ENCODE measurements at regions not wholly inside any gene's neighbourhood (a gene's known extent, or its start where the extent isn't known, plus 50 kb on each side); places are given as distances from the start of the nearest gene placed in this dataset.

- TF ChIP-seq POLR2AphosphoS5 (IDR thresholded peaks at IDR 0.05) (no peak), POLR2A (IDR thresholded peaks at IDR 0.05) (no peak), CTCF (IDR thresholded peaks at IDR 0.05) (no peak)
- no peaks in the 10 kb centered on the region for H3K27me3 ChIP-seq
- no peaks in the 10 kb centered on the region for H3K36me3 ChIP-seq
- no peak overlapping the region for H3K4me3 ChIP-seq
- no peak for DNase-seq (ENCODE audit: low spot score in 2 of 2)
- no peaks in the 10 kb centered on the region for H3K9me3 ChIP-seq
- H3K27ac ChIP-seq, result no peak overlapping the region
- H3K4me1 ChIP-seq, result no peaks in the 10 kb centered on the region
- intact Hi-C loops (cut with DNase I; ENCODE audit: low total_unique reads), result no loop called here
Observed at GRCh38 chr13:39820606-39821005, 165.1 kb downstream of the COG6 start.

GRCh38 chr13:39821977-39822376 lies 166.5 kb downstream of the COG6 start:
- no peak for DNase-seq (ENCODE audit: low spot score in 2 of 2)
- Histone ChIP-seq H3K4me1 (no peaks in the 10 kb centered on the region), H3K36me3 (no peaks in the 10 kb centered on the region), H3K9me3 (no peaks in the 10 kb centered on the region), H3K27me3 (no peaks in the 10 kb centered on the region), H3K4me3 (no peak overlapping the region), H3K27ac (no peak overlapping the region)
- intact Hi-C loops (cut with DNase I; ENCODE audit: low total_unique reads), result no loop called here
- TF ChIP-seq POLR2A (IDR thresholded peaks at IDR 0.05) (no peak), POLR2AphosphoS5 (IDR thresholded peaks at IDR 0.05) (no peak), CTCF (IDR thresholded peaks at IDR 0.05) (no peak)

- DNase-seq (ENCODE audit: low spot score in 2 of 2), result no peak
- no peak overlapping the region for H3K4me3 ChIP-seq
- no peaks in the 10 kb centered on the region for H3K27me3 ChIP-seq
- H3K9me3 ChIP-seq, result no peaks in the 10 kb centered on the region
- TF ChIP-seq CTCF (IDR thresholded peaks at IDR 0.05), result no peak
- TF ChIP-seq POLR2AphosphoS5 (IDR thresholded peaks at IDR 0.05), result no peak
- no peak for TF ChIP-seq POLR2A (IDR thresholded peaks at IDR 0.05)
- intact Hi-C loops (cut with DNase I; ENCODE audit: low total_unique reads), result no loop called here
- H3K27ac ChIP-seq, result no peak overlapping the region
- no peaks in the 10 kb centered on the region for H3K36me3 ChIP-seq
- no peaks in the 10 kb centered on the region for H3K4me1 ChIP-seq
Observed at GRCh38 chr13:39822437-39822836, 167.0 kb downstream of the COG6 start.

GRCh38 chr13:39823063-39823713 lies 167.7 kb downstream of the COG6 start:
- TF ChIP-seq CTCF (IDR thresholded peaks at IDR 0.05), result no peak
- TF ChIP-seq POLR2A (IDR thresholded peaks at IDR 0.05), result no peak
- TF ChIP-seq POLR2AphosphoS5 (IDR thresholded peaks at IDR 0.05), result no peak
- H3K4me1 ChIP-seq, result no peaks in the 10 kb centered on the region
- H3K4me3 ChIP-seq, result no peak overlapping the region
- no peak for DNase-seq (ENCODE audit: low spot score in 2 of 2)
- intact Hi-C loops (cut with DNase I; ENCODE audit: low total_unique reads), result no loop called here
- no peaks in the 10 kb centered on the region for H3K36me3 ChIP-seq
- H3K27me3 ChIP-seq, result no peaks in the 10 kb centered on the region
- no peak overlapping the region for H3K27ac ChIP-seq
- H3K9me3 ChIP-seq, result no peaks in the 10 kb centered on the region

GRCh38 chr13:39825886-39826285 lies 170.4 kb downstream of the COG6 start:
- no peaks in the 10 kb centered on the region for H3K27me3 ChIP-seq
- DNase-seq (ENCODE audit: low spot score in 2 of 2), result no peak
- TF ChIP-seq POLR2AphosphoS5 (IDR thresholded peaks at IDR 0.05), result no peak
- TF ChIP-seq CTCF (IDR thresholded peaks at IDR 0.05), result no peak
- no peak for TF ChIP-seq POLR2A (IDR thresholded peaks at IDR 0.05)
- intact Hi-C loops (cut with DNase I; ENCODE audit: low total_unique reads), result no loop called here
- H3K4me3 ChIP-seq, result no peak overlapping the region
- no peak overlapping the region for H3K27ac ChIP-seq
- H3K9me3 ChIP-seq, result peaks cover 0 to 4% of the 10 kb centered on the region in 2 donors
- H3K36me3 ChIP-seq, result no peaks in the 10 kb centered on the region
- no peaks in the 10 kb centered on the region for H3K4me1 ChIP-seq

All from breast epithelium (tissue), 4 donors.